GM12878 (cell line): ENCODE measurements at regions not wholly inside any gene's neighbourhood (a gene's known extent, or its start where the extent isn't known, plus 50 kb on each side); places are given as distances from the start of the nearest gene placed in this dataset.
"Not testable (repeated sequence)": the region's sequence is repeated elsewhere in the genome, so short reads cannot be mapped to it uniquely, and the experiment has no call there.

Source experiments
- ATAC-seq: fragments of 200-7000 bp; cut with Tn5 transposase; 3 replicates; pipeline ENCODE4 v1.9.1; 2020; ENCODE audit warnings: mild to moderate bottlenecking, moderate library complexity
- BruUV-seq: library from RNA; stranded (reverse); fragments of 400-500 nt; replicated peaks from 2 replicates; lab custom pipeline; 2021; lab: Mats Ljungman, UMichigan
- CTCF ChIA-PET: fragments of 300-600 bp; sonication (Branson Sonifier 250); formaldehyde crosslinking; extraction: SDS; loops from one replicate; lab custom pipeline; 2021; ENCODE audit warnings: inconsistent platforms; lab: Yijun Ruan, JAX
- POLR2A ChIA-PET: fragments of 350-600 bp; formaldehyde crosslinking; extraction: SDS; loops from one replicate; lab custom pipeline; 2021; ENCODE audit warnings: inconsistent platforms; lab: Charles Lee
- RAD21 ChIA-PET: fragments of 300-600 bp; sonication (Branson Sonifier 250); formaldehyde crosslinking; loops from one replicate; lab custom pipeline; 2023; ENCODE audit warnings: antibody characterized with exemption; ENCODE audit not compliant: unreplicated experiment; lab: Charles Lee
- SMC1A ChIA-PET: fragments of 300-600 bp; sonication (Branson Sonifier 250); formaldehyde crosslinking; loops from one replicate; lab custom pipeline; 2023; ENCODE audit not compliant: unreplicated experiment, uncharacterized antibody; lab: Charles Lee
- DNase-seq: peaks from one replicate; pipeline ENCODE4 v3.0.0-alpha.2; 2011; ENCODE audit warnings: low read depth, low spot score
- FAIRE-seq: peaks from 3 replicates; lab custom pipeline; 2011; peaks lifted over from hg19 to GRCh38; lab: Jason Lieb, UNC
- H2AFZ ChIP-seq: 2 replicates; pipeline ENCODE4 v1.6.0; 2011; ENCODE audit warnings: low read depth, low read length, control low read depth; ENCODE audit not compliant: control insufficient read depth
- H3K27ac ChIP-seq: 2 replicates; pipeline ENCODE4 v1.5.1; 2011; ENCODE audit warnings: control low read depth; ENCODE audit not compliant: control insufficient read depth, insufficient read depth
- H3K27me3 ChIP-seq, 2 experiments: replicated peaks in 1 of 2; 2 replicates each; pipeline versions ENCODE4 v1.6.0 to v1.6.1; 2011; ENCODE audit warnings: low read length in 1 of 2; ENCODE audit not compliant: control insufficient read depth in 2 of 2, insufficient read depth in 2 of 2
- H3K36me3 ChIP-seq, 2 experiments: 2 replicates each; pipeline ENCODE4 v1.5.1; 2011; ENCODE audit warnings: low read length in 1 of 2; ENCODE audit not compliant: control insufficient read depth in 2 of 2, insufficient read depth in 2 of 2
- H3K4me1 ChIP-seq: 2 replicates; pipeline ENCODE4 v1.6.1; 2011; ENCODE audit warnings: mild to moderate bottlenecking, low read length, moderate library complexity, mixed read lengths; ENCODE audit not compliant: control insufficient read depth, insufficient read depth
- H3K4me2 ChIP-seq: 2 replicates; pipeline ENCODE4 v1.6.0; 2011; ENCODE audit warnings: control low read depth; ENCODE audit not compliant: control insufficient read depth, insufficient read depth
- H3K4me3 ChIP-seq: fragments of 200-600 bp; sonication (generic); 2 replicates; pipeline ENCODE4 v1.5.1; 2016
- H3K79me2 ChIP-seq: 2 replicates; pipeline ENCODE4 v1.6.0; 2011; ENCODE audit warnings: low read length; ENCODE audit not compliant: control insufficient read depth, insufficient read depth
- H3K9ac ChIP-seq: 2 replicates; pipeline ENCODE4 v1.8.0; 2011; ENCODE audit warnings: low read length, control low read depth, mixed read lengths; ENCODE audit not compliant: control insufficient read depth, insufficient read depth
- H3K9me3 ChIP-seq: replicated peaks from 3 replicates; pipeline ENCODE4 v1.5.1; 2011; ENCODE audit warnings: mild to moderate bottlenecking, low read length; ENCODE audit not compliant: control insufficient read depth, insufficient read depth
- H4K20me1 ChIP-seq: 2 replicates; pipeline ENCODE4 v1.6.0; 2011; ENCODE audit not compliant: control insufficient read depth, insufficient read depth
- GATAD2B ChIP-seq: fragments of 450-650 bp; conservative IDR thresholded peaks from 2 replicates; pipeline ENCODE4 v1.6.1; 2017; ENCODE audit warnings: low read depth, mild to moderate bottlenecking, moderate library complexity
- HCFC1 ChIP-seq: fragments of 150-350 bp; IDR thresholded peaks from 2 replicates; pipeline ENCODE4 v1.6.1; 2014; ENCODE audit warnings: low read length
- NFYA ChIP-seq: IDR thresholded peaks from 2 replicates; pipeline ENCODE4 v1.6.1; 2011; ENCODE audit warnings: low read depth, mild to moderate bottlenecking, low read length, improper control_type of control experiment, borderline replicate concordance
- POLR2AphosphoS5 ChIP-seq: IDR thresholded peaks from 2 replicates; pipeline ENCODE4 v1.6.1; 2011; ENCODE audit warnings: mild to moderate bottlenecking, low read length, inconsistent platforms
- TAF1 ChIP-seq: IDR thresholded peaks from 2 replicates; pipeline ENCODE4 v1.6.1; 2011; ENCODE audit warnings: mild to moderate bottlenecking, low read depth, low read length, borderline replicate concordance
- WGBS: methylation state at CpG from one replicate; pipeline ENCODE4 v1.1.6; 2016; ENCODE audit warnings: low lambda C conversion rate; ENCODE audit not compliant: insufficient replicate concordance, insufficient coverage; ENCODE audit errors: missing lambda C conversion rate; 5-methylcytosine and 5-hydroxymethylcytosine counted together
- in situ Hi-C: fragments of 300-500 bp; cut with MboI; formaldehyde crosslinking; loops from 9 replicates; pipeline ENCODE4 v1.14.3; 2018; ENCODE audit warnings: mixed read lengths
- intact Hi-C: fragments of 100-400 bp; cut with micrococcal nuclease; formaldehyde crosslinking; loops from one replicate; pipeline ENCODE4 v1.14.2; 2022; ENCODE audit not compliant: unreplicated experiment

GRCh38 chr5:174895360-174895759 is 171.0 kb downstream of the MSX2 start:
- Histone ChIP-seq H3K4me2 (no peak overlapping the region), H3K27ac (no peak overlapping the region), H3K27me3 (no peaks in the 10 kb centered on the region), H3K9me3 (no peaks in the 10 kb centered on the region)
- SMC1A ChIA-PET: no interaction called here
- POLR2A ChIA-PET: no interaction called here
- 44% methylated on average over 4 of the region's 4 CpGs for WGBS
- in situ Hi-C loops: no loop called here
- TF ChIP-seq TAF1 (no peak), HCFC1 (no peak), POLR2AphosphoS5 (no peak)
- TF ChIP-seq, all 136 proteins: peak for 0
- FAIRE-seq: no peak
- no peak for ATAC-seq
- H3K79me2 ChIP-seq: no peaks in the 10 kb centered on the region
- BruUV-seq: no TSS peak
- intact Hi-C loops: no loop called here
- ChIA-PET RAD21 (no interaction called here), CTCF (no interaction called here)
- DNase-seq: no peak
- no peak overlapping the region for H2AFZ ChIP-seq
- H3K4me1 ChIP-seq: no peaks in the 10 kb centered on the region
- H3K9ac ChIP-seq: no peak overlapping the region
- no peak overlapping the region for H3K4me3 ChIP-seq
- H3K36me3 ChIP-seq: no peaks in the 10 kb centered on the region
- H4K20me1 ChIP-seq: no peaks in the 10 kb centered on the region

GRCh38 chr5:174892742-174893141 is 168.4 kb downstream of the MSX2 start:
- no peak for FAIRE-seq
- BruUV-seq: no TSS peak

GRCh38 chr5:174880412-174881200 is 156.2 kb downstream of the MSX2 start:
- RAD21 ChIA-PET, FAIRE-seq, DNase-seq, H4K20me1 ChIP-seq, H3K36me3 ChIP-seq, H3K9me3 ChIP-seq, H3K4me1 ChIP-seq, H3K79me2 ChIP-seq, H3K27ac ChIP-seq, intact Hi-C loops, SMC1A ChIA-PET, H3K4me2 ChIP-seq, CTCF ChIA-PET, H3K27me3 ChIP-seq, BruUV-seq, H2AFZ ChIP-seq, H3K9ac ChIP-seq, ATAC-seq, H3K4me3 ChIP-seq, POLR2A ChIA-PET, in situ Hi-C loops: not testable (repeated sequence)
- 60% methylated on average over 33 of the region's 40 CpGs for WGBS

More at GRCh38 chr5:174892742-174893141, 168.4 kb downstream of the MSX2 start:
- Histone ChIP-seq H3K27ac (no peak overlapping the region), H3K27me3 (no peaks in the 10 kb centered on the region), H3K36me3 (no peaks in the 10 kb centered on the region), H2AFZ (no peak overlapping the region), H3K9ac (no peak overlapping the region), H3K9me3 (no peaks in the 10 kb centered on the region), H4K20me1 (no peaks in the 10 kb centered on the region), H3K4me3 (no peak overlapping the region), H3K4me1 (no peaks in the 10 kb centered on the region), H3K79me2 (no peaks in the 10 kb centered on the region), H3K4me2 (no peak overlapping the region)
- POLR2A ChIA-PET: no interaction called here
- intact Hi-C loops (no loop called here), in situ Hi-C loops (no loop called here)
- 32% methylated on average over 7 of the region's 7 CpGs for WGBS
- no peak for TF ChIP-seq NFYA
- TF ChIP-seq GATAD2B: no peak
- CTCF ChIA-PET: no interaction called here
- DNase-seq: no peak
- no peak for ATAC-seq
- SMC1A ChIA-PET: no interaction called here
- RAD21 ChIA-PET: no interaction called here
